ENCODE measurements at regions not wholly inside any gene's neighbourhood (a gene's known extent, or its start where the extent isn't known, plus 50 kb on each side); places are given as distances from the start of the nearest gene placed in this dataset.

DNA sequence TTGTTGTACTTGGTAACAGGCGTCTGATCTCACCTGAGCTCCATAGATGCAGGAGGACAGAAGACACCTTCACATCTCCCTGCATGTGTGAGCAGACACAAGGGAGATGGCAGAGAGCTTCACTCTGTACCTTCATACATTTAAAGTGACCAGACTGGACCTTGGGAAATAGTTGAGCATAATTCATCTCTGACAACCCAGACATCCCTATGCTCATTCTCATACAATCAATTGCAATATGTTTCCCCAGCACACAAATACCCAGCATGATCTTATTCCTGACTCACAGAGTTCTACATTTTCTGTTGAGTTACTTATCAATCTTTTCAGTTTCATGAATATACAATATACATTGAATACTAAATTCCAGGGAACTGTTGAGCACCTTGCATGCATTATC, 488.2 kb upstream of the API5 start:
- TF ChIP-seq NFIC (IDR thresholded peaks at IDR 0.05), result no peak
- TF ChIP-seq CEBPB (IDR thresholded peaks at IDR 0.05), result no peak
- TF ChIP-seq EP300 (IDR thresholded peaks at IDR 0.05; ENCODE audit: borderline replicate concordance), result no peak
- no peak for TF ChIP-seq TEAD4 (IDR thresholded peaks at IDR 0.05)
- TF ChIP-seq, protein P1, sequence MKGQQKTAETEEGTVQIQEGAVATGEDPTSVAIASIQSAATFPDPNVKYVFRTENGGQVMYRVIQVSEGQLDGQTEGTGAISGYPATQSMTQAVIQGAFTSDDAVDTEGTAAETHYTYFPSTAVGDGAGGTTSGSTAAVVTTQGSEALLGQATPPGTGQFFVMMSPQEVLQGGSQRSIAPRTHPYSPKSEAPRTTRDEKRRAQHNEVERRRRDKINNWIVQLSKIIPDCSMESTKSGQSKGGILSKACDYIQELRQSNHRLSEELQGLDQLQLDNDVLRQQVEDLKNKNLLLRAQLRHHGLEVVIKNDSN (IDR thresholded peaks at IDR 0.05), result no peak
- no peak for TF ChIP-seq FOXM1 (IDR thresholded peaks at IDR 0.05; ENCODE audit: borderline replicate concordance, low read depth)
- no peak for TF ChIP-seq RAD21 (IDR thresholded peaks at IDR 0.05; ENCODE audit: low read depth)
- TF ChIP-seq ZBTB7A (IDR thresholded peaks at IDR 0.05; ENCODE audit: low read depth), result no peak
- no peak for TF ChIP-seq TCF12 (IDR thresholded peaks at IDR 0.05; ENCODE audit: low read depth)
- no peak for TF ChIP-seq EGR1 (IDR thresholded peaks at IDR 0.05)
- TF ChIP-seq CREB1 (IDR thresholded peaks at IDR 0.05; ENCODE audit: low read depth), result no peak
- TF ChIP-seq, protein P2, sequence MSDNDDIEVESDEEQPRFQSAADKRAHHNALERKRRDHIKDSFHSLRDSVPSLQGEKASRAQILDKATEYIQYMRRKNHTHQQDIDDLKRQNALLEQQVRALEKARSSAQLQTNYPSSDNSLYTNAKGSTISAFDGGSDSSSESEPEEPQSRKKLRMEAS (IDR thresholded peaks at IDR 0.05), result no peak
- no peak for TF ChIP-seq TAF1 (IDR thresholded peaks at IDR 0.05; ENCODE audit: low read depth)

DNA sequence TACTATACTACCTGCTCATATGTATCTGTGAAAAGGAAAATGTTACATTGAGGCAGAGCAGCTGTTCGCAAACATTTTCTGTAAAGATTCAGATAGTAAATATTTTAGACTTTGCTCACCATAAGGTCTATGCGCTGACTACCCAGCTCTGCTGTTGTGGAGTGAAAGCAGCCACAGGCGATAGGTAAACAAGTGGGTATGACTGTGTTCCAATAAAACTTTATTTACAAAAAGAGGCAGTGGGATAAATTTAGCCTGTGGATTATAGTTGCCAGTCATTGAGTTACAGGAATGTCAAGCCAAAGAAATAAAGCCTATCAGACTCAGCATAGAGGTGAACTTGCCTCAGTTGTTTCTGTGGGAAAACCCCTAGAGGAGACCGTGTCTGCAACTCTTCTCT, 487.7 kb upstream of the API5 start:
- TF ChIP-seq CEBPB (IDR thresholded peaks at IDR 0.05), result no peak
- TF ChIP-seq CREB1 (IDR thresholded peaks at IDR 0.05; ENCODE audit: low read depth), result no peak
- TF ChIP-seq RAD21 (IDR thresholded peaks at IDR 0.05; ENCODE audit: low read depth), result no peak
- TF ChIP-seq, protein P1 (IDR thresholded peaks at IDR 0.05), result no peak
- TF ChIP-seq TEAD4 (IDR thresholded peaks at IDR 0.05), result no peak
- no peak for TF ChIP-seq TAF1 (IDR thresholded peaks at IDR 0.05; ENCODE audit: low read depth)
- no peak for TF ChIP-seq TCF12 (IDR thresholded peaks at IDR 0.05; ENCODE audit: low read depth)
- TF ChIP-seq FOXM1 (IDR thresholded peaks at IDR 0.05; ENCODE audit: borderline replicate concordance, low read depth), result no peak
- TF ChIP-seq, protein P2 (IDR thresholded peaks at IDR 0.05), result no peak
- TF ChIP-seq NFIC (IDR thresholded peaks at IDR 0.05), result no peak
- TF ChIP-seq EP300 (IDR thresholded peaks at IDR 0.05; ENCODE audit: borderline replicate concordance), result no peak
- TF ChIP-seq ZBTB7A (IDR thresholded peaks at IDR 0.05; ENCODE audit: low read depth), result no peak
- no peak for TF ChIP-seq YY1 (IDR thresholded peaks at IDR 0.05; ENCODE audit: low read depth)

DNA sequence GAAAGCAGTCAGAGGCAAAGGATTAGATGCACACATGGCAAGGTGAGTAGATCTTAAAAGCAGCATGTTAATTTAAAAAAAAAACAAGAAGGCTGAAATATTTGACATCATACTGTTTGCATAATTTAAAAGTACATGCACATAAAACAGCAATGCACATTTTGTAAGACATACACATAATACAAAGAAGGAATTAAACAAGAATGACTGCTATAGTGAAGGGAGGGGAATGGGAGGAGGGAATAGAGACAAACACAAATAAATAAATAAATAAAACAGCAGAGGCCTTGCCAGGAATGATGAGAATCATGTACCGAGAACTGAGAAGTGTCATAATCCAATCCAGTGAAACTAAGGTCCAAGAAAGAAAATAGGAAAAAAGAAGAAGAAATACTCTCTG, 486.2 kb upstream of the API5 start:
- TF ChIP-seq EP300 (IDR thresholded peaks at IDR 0.05; ENCODE audit: borderline replicate concordance) (no peak), YY1 (IDR thresholded peaks at IDR 0.05; ENCODE audit: low read depth) (no peak), NFIC (IDR thresholded peaks at IDR 0.05) (no peak), RAD21 (IDR thresholded peaks at IDR 0.05; ENCODE audit: low read depth) (no peak), EGR1 (IDR thresholded peaks at IDR 0.05) (no peak), ZBTB7A (IDR thresholded peaks at IDR 0.05; ENCODE audit: low read depth) (no peak), FOXM1 (IDR thresholded peaks at IDR 0.05; ENCODE audit: borderline replicate concordance, low read depth) (no peak)
- TF ChIP-seq, protein P3, sequence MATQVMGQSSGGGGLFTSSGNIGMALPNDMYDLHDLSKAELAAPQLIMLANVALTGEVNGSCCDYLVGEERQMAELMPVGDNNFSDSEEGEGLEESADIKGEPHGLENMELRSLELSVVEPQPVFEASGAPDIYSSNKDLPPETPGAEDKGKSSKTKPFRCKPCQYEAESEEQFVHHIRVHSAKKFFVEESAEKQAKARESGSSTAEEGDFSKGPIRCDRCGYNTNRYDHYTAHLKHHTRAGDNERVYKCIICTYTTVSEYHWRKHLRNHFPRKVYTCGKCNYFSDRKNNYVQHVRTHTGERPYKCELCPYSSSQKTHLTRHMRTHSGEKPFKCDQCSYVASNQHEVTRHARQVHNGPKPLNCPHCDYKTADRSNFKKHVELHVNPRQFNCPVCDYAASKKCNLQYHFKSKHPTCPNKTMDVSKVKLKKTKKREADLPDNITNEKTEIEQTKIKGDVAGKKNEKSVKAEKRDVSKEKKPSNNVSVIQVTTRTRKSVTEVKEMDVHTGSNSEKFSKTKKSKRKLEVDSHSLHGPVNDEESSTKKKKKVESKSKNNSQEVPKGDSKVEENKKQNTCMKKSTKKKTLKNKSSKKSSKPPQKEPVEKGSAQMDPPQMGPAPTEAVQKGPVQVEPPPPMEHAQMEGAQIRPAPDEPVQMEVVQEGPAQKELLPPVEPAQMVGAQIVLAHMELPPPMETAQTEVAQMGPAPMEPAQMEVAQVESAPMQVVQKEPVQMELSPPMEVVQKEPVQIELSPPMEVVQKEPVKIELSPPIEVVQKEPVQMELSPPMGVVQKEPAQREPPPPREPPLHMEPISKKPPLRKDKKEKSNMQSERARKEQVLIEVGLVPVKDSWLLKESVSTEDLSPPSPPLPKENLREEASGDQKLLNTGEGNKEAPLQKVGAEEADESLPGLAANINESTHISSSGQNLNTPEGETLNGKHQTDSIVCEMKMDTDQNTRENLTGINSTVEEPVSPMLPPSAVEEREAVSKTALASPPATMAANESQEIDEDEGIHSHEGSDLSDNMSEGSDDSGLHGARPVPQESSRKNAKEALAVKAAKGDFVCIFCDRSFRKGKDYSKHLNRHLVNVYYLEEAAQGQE (IDR thresholded peaks at IDR 0.05; ENCODE audit: low read depth), result no peak

DNA sequence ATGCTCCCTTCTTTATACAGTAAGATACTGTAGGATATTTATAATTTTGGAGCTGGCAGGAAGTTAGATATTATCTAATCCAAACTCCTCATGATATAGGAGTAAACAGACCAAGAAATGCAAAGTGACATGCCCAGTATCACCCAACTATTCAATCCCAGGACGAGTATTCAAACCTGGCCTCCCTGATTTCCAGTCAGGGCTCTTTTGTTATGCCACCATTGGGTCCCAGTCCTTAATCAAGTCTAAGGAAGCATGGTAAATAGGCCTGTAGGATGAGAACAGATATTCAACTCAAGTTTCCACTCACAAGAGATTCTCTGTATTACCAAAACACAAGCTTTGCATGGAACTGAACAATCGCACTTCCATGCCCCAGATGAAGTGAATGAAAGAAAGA, 484.0 kb upstream of the API5 start:
- TF ChIP-seq, protein P1 (IDR thresholded peaks at IDR 0.05), result no peak
- no peak for TF ChIP-seq NFIC (IDR thresholded peaks at IDR 0.05)
- TF ChIP-seq YY1 (IDR thresholded peaks at IDR 0.05; ENCODE audit: low read depth), result no peak
- TF ChIP-seq FOXM1 (IDR thresholded peaks at IDR 0.05; ENCODE audit: borderline replicate concordance, low read depth), result no peak
- TF ChIP-seq, protein P3 (IDR thresholded peaks at IDR 0.05; ENCODE audit: low read depth), result no peak
- TF ChIP-seq RAD21 (IDR thresholded peaks at IDR 0.05; ENCODE audit: low read depth), result no peak
- TF ChIP-seq EGR1 (IDR thresholded peaks at IDR 0.05), result no peak

DNA sequence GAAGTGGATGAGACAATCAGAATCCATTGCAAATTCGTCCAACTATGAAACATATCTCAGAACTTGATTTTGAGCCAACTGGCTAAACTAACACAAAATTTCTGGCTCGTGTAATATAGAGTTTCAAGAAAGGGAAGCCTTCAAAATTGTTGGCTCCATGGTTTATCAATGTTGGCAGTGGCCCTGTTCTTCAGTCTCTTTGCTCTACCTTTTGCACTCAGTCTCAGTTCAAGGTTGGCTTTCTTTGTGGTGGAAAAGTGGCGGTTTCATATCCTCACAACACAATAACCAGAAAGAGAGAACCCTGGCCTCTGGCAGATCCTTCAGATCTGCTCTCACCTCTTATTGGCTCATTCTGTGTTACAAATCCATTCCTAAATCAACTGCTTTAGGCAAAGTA, 473.8 kb upstream of the API5 start:
- TF ChIP-seq CEBPB (IDR thresholded peaks at IDR 0.05) (no peak), TEAD4 (IDR thresholded peaks at IDR 0.05) (no peak), ZBTB7A (IDR thresholded peaks at IDR 0.05; ENCODE audit: low read depth) (no peak), NFIC (IDR thresholded peaks at IDR 0.05) (no peak), RAD21 (IDR thresholded peaks at IDR 0.05; ENCODE audit: low read depth) (no peak), EP300 (IDR thresholded peaks at IDR 0.05; ENCODE audit: borderline replicate concordance) (no peak), TCF12 (IDR thresholded peaks at IDR 0.05; ENCODE audit: low read depth) (no peak), TAF1 (IDR thresholded peaks at IDR 0.05; ENCODE audit: low read depth) (no peak), EGR1 (IDR thresholded peaks at IDR 0.05) (no peak), YY1 (IDR thresholded peaks at IDR 0.05; ENCODE audit: low read depth) (no peak), FOXM1 (IDR thresholded peaks at IDR 0.05; ENCODE audit: borderline replicate concordance, low read depth) (no peak), CREB1 (IDR thresholded peaks at IDR 0.05; ENCODE audit: low read depth) (no peak)
- TF ChIP-seq, protein P2 (IDR thresholded peaks at IDR 0.05), result no peak
- TF ChIP-seq, protein P3 (IDR thresholded peaks at IDR 0.05; ENCODE audit: low read depth), result no peak
- TF ChIP-seq, protein P1 (IDR thresholded peaks at IDR 0.05), result no peak
